Astrocyte of the cerebellum (primary cell): ENCODE measurements at regions not wholly inside any gene's neighbourhood (a gene's known extent, or its start where the extent isn't known, plus 50 kb on each side); places are given as distances from the start of the nearest gene placed in this dataset.
A peak's percentile ranks its signal among the peaks of the same experiment; 100 is the strongest.

Experiments used
- DNase-seq: peaks from one replicate; pipeline ENCODE4 v3.0.0-alpha.2; 2011; ENCODE audit warnings: low read depth
- H3K4me3 ChIP-seq: 2 replicates; pipeline ENCODE4 v1.5.1; 2011; ENCODE audit warnings: mild to moderate bottlenecking, low read depth, low read length, moderate library complexity
- CTCF ChIP-seq: IDR thresholded peaks from 2 replicates; pipeline ENCODE4 v1.5.1; 2012; ENCODE audit warnings: low read length, low read depth, moderate library complexity, mild to moderate bottlenecking; ENCODE audit errors: missing control alignments
- in situ Hi-C: cut with HindIII; loops from 2 replicates; pipeline ENCODE4 v1.10.0; 2017; ENCODE audit warnings: low sequenced_read_pairs

GRCh38 chr20:7452890-7453289 lies 487.4 kb downstream of the HAO1 start:
- in situ Hi-C loops: no loop called here
- no peak for TF ChIP-seq CTCF
- H3K4me3 ChIP-seq: no peak overlapping the region
- DNase-seq: no peak

GRCh38 chr20:7454047-7454446 lies 486.2 kb downstream of the HAO1 start:
- DNase-seq: no peak
- TF ChIP-seq CTCF: no peak
- no peak overlapping the region for H3K4me3 ChIP-seq
- in situ Hi-C loops: no loop called here

GRCh38 chr20:7458459-7458858 lies 481.8 kb downstream of the HAO1 start:
- H3K4me3 ChIP-seq: no peak overlapping the region
- TF ChIP-seq CTCF: no peak
- in situ Hi-C loops: no loop called here
- no peak for DNase-seq

- no peak overlapping the region for H3K4me3 ChIP-seq
- in situ Hi-C loops: no loop called here
- peak; percentile 3 for DNase-seq
- no peak for TF ChIP-seq CTCF
These were observed 481.2 kb downstream of the HAO1 start for GRCh38 chr20:7459083-7459482.

GRCh38 chr20:7463290-7463689 lies 477.0 kb downstream of the HAO1 start:
- in situ Hi-C loops: no loop called here

GRCh38 chr20:7470912-7471311 lies 469.3 kb downstream of the HAO1 start:
- no peak overlapping the region for H3K4me3 ChIP-seq
- in situ Hi-C loops: no loop called here
- no peak for TF ChIP-seq CTCF
- DNase-seq: no peak

More at GRCh38 chr20:7463290-7463689, 477.0 kb downstream of the HAO1 start:
- DNase-seq: no peak
- no peak overlapping the region for H3K4me3 ChIP-seq
- TF ChIP-seq CTCF: no peak

GRCh38 chr20:7490288-7490687 lies 450.0 kb downstream of the HAO1 start:
- no peak overlapping the region for H3K4me3 ChIP-seq
- no peak for TF ChIP-seq CTCF
- no peak for DNase-seq
- in situ Hi-C loops: no loop called here
